ENCODE measurements at regions not wholly inside any gene's neighbourhood (a gene's known extent, or its start where the extent isn't known, plus 50 kb on each side); places are given as distances from the start of the nearest gene placed in this dataset.

DNA sequence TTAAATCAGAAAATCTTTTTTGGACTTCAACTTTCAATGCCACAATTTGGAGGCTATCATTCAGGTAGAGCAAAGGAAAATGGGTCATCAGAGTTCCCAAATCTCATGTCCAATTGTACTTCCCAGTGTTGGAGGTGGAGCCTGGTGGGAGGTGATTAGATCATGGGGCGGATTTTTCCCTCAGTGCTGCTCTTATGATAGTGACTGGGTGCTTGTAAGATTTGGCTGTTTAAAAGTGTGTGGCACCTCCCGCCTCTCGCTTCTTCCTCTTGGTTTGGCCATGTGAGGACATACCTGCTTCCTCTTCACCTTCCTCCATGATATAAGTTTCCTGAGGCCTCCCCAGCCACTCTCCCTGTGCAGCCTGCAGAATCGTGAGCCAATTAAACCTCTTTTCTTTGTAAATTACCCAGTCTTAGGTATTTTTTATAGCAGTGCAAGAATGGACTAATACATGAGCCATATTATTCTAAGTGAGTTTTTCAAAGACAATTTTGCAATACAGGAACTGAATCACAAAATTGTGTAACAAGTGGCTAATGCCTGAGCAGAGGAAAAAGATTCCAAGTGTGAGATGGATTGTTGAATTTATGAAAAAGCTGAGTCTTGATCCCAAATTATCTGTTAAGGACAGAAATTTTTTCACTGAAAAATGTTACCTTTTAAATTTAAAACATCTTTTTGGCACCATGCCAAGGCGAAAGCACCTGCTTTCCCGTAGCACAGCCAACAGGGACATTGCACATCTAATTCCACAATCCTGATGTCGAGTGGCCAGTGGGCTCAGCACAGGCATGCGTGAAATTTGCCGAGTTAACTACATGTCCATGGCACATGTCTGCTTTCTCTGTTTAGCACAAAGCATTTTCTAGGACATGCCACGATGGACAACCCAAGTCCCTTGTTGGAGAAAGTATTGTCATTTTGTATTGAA, 150.9 kb downstream of the COL6A3 start:
- no peak overlapping the region for H3K4me3 ChIP-seq (replicated peaks; ENCODE audit: insufficient read depth, low read length)
- TF ChIP-seq, protein P1, sequence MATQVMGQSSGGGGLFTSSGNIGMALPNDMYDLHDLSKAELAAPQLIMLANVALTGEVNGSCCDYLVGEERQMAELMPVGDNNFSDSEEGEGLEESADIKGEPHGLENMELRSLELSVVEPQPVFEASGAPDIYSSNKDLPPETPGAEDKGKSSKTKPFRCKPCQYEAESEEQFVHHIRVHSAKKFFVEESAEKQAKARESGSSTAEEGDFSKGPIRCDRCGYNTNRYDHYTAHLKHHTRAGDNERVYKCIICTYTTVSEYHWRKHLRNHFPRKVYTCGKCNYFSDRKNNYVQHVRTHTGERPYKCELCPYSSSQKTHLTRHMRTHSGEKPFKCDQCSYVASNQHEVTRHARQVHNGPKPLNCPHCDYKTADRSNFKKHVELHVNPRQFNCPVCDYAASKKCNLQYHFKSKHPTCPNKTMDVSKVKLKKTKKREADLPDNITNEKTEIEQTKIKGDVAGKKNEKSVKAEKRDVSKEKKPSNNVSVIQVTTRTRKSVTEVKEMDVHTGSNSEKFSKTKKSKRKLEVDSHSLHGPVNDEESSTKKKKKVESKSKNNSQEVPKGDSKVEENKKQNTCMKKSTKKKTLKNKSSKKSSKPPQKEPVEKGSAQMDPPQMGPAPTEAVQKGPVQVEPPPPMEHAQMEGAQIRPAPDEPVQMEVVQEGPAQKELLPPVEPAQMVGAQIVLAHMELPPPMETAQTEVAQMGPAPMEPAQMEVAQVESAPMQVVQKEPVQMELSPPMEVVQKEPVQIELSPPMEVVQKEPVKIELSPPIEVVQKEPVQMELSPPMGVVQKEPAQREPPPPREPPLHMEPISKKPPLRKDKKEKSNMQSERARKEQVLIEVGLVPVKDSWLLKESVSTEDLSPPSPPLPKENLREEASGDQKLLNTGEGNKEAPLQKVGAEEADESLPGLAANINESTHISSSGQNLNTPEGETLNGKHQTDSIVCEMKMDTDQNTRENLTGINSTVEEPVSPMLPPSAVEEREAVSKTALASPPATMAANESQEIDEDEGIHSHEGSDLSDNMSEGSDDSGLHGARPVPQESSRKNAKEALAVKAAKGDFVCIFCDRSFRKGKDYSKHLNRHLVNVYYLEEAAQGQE (IDR thresholded peaks at IDR 0.05; ENCODE audit: insufficient replicate concordance, low read depth), result no peak
- no peak for TF ChIP-seq SPI1 (IDR thresholded peaks at IDR 0.05; ENCODE audit: borderline replicate concordance, low read depth)
- TF ChIP-seq, protein P2, sequence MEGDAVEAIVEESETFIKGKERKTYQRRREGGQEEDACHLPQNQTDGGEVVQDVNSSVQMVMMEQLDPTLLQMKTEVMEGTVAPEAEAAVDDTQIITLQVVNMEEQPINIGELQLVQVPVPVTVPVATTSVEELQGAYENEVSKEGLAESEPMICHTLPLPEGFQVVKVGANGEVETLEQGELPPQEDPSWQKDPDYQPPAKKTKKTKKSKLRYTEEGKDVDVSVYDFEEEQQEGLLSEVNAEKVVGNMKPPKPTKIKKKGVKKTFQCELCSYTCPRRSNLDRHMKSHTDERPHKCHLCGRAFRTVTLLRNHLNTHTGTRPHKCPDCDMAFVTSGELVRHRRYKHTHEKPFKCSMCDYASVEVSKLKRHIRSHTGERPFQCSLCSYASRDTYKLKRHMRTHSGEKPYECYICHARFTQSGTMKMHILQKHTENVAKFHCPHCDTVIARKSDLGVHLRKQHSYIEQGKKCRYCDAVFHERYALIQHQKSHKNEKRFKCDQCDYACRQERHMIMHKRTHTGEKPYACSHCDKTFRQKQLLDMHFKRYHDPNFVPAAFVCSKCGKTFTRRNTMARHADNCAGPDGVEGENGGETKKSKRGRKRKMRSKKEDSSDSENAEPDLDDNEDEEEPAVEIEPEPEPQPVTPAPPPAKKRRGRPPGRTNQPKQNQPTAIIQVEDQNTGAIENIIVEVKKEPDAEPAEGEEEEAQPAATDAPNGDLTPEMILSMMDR (IDR thresholded peaks at IDR 0.05; ENCODE audit: insufficient read depth, low read length), result no peak
- no peak for TF ChIP-seq POLR2AphosphoS5 (IDR thresholded peaks at IDR 0.05; ENCODE audit: low read depth)
- TF ChIP-seq GABPA (IDR thresholded peaks at IDR 0.05; ENCODE audit: low read depth), result no peak
- H3K27me3 ChIP-seq (ENCODE audit: insufficient read depth, poor library complexity, severe bottlenecking), result no peaks in the 10 kb centered on the region
- no peak overlapping the region for H3K27ac ChIP-seq (replicated peaks)
- peak; percentile 47 to 60 for DNase-seq (ENCODE audit: low read depth in 1 of 2, low spot score in 1 of 2)

DNA sequence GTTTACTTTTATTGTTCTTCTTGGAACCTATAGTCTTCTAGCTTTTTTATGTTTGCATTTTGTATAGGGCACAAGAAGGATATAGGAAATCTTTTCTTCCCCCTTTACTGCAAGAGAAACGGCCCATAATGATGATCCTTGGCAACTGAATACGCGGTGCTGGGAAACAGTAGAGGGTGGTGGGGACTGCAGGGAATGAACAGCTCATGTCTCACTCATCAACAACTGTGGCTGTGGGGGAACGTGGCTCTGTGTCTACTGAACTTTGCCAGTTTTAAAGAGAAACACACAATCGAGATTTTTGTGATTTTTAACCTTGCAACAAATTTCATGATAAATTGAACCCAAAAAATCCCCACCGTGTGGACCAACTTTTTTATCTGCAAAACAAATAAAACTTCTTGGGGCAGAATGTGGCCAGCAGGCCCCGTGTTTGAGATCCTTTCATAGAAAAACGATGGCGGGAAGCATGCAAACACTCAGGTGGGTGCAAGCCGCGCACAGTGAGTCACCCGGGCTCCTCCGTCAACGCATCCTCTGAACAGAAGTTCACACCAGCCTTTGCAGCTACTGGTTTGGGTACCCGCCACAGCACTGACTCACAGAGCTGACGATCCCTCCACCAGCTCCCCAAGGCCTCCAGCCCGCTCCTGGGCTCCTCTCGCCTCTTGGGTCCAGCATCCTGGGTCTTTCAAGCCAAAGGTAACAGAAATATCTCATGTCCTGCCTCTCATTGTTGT, 149.3 kb downstream of the COL6A3 start:
- DNase-seq (ENCODE audit: low read depth in 1 of 2, low spot score in 1 of 2), result no peak
- H3K27me3 ChIP-seq (ENCODE audit: insufficient read depth, poor library complexity, severe bottlenecking), result no peaks in the 10 kb centered on the region
- TF ChIP-seq, protein P1 (IDR thresholded peaks at IDR 0.05; ENCODE audit: insufficient replicate concordance, low read depth), result no peak
- no peak for TF ChIP-seq SPI1 (IDR thresholded peaks at IDR 0.05; ENCODE audit: borderline replicate concordance, low read depth)
- no peak overlapping the region for H3K4me3 ChIP-seq (replicated peaks; ENCODE audit: insufficient read depth, low read length)
- no peak overlapping the region for H3K27ac ChIP-seq (replicated peaks)

DNA sequence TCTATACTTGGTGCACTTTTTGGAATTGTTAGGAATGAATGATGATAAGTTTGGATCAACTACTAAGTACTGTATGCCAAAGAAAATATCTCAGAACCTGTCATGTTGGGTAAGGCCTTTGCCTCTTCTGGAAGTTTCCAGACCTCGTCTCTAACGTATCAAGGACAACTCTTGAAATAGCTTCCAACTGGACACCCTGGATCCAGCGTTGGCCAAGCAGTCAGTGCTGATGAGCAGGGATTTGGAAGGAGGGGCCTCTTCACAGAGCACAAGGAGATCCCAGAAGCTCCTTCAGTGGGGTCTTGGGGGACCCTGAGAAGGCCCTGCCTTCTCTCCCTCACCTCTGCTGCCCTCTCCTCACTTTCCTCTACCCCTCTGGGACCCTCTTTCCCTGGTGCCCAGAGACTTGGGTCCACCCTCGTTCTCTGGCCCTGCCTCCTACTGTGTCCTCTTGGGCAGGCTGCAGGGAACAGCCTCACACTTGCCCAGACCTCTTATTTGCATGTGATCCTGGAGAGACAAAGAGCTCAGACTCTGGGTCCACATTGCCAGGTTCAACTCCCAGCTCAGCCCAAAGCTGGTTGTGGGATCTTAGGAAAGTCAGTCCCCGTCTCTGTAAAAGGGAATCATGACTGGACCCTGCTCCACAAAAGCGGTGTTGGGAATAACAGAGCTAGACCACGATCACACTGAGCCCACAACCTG, 145.8 kb downstream of the COL6A3 start:
- no peak overlapping the region for H3K4me3 ChIP-seq (replicated peaks; ENCODE audit: insufficient read depth, low read length)
- DNase-seq (ENCODE audit: low read depth in 1 of 2, low spot score in 1 of 2), result no peak
- H3K27ac ChIP-seq (replicated peaks), result no peak overlapping the region
- TF ChIP-seq POLR2AphosphoS5 (IDR thresholded peaks at IDR 0.05; ENCODE audit: low read depth) (no peak), GABPA (IDR thresholded peaks at IDR 0.05; ENCODE audit: low read depth) (no peak), SPI1 (IDR thresholded peaks at IDR 0.05; ENCODE audit: borderline replicate concordance, low read depth) (no peak)
- TF ChIP-seq, protein P1 (IDR thresholded peaks at IDR 0.05; ENCODE audit: insufficient replicate concordance, low read depth), result no peak
- TF ChIP-seq, protein P2 (IDR thresholded peaks at IDR 0.05; ENCODE audit: insufficient read depth, low read length), result no peak
- H3K27me3 ChIP-seq (ENCODE audit: insufficient read depth, poor library complexity, severe bottlenecking), result peaks cover 5% of the 10 kb centered on the region
